Parathyroid adenoma (tissue), 2 donors: ENCODE measurements at regions not wholly inside any gene's neighbourhood (a gene's known extent, or its start where the extent isn't known, plus 50 kb on each side); places are given as distances from the start of the nearest gene placed in this dataset.
"Not testable (repeated sequence)": the region's sequence is repeated elsewhere in the genome, so short reads cannot be mapped to it uniquely, and the experiment has no call there.

Experiments
- H2AFZ ChIP-seq: fragments of 300-600 bp; sonication (generic); one replicate; pipeline ENCODE4 v1.7.0; 2017; ENCODE audit warnings: antibody characterized with exemption, mild to moderate bottlenecking
- H3K27ac ChIP-seq: fragments of 300-600 bp; sonication (generic); one replicate; pipeline ENCODE4 v1.7.0; 2017
- H3K27me3 ChIP-seq: fragments of 300-600 bp; sonication (generic); one replicate; pipeline ENCODE4 v1.7.0; 2017; ENCODE audit warnings: low read length; ENCODE audit not compliant: control insufficient read depth, insufficient read depth
- H3K36me3 ChIP-seq: fragments of 300-600 bp; sonication (generic); one replicate; pipeline ENCODE4 v1.7.0; 2017; ENCODE audit warnings: low read length; ENCODE audit not compliant: control insufficient read depth, insufficient read depth
- H3K4me1 ChIP-seq: fragments of 300-600 bp; sonication (generic); one replicate; pipeline ENCODE4 v1.7.0; 2017; ENCODE audit warnings: control low read depth
- H3K4me2 ChIP-seq: fragments of 300-600 bp; sonication (generic); one replicate; pipeline ENCODE4 v1.7.0; 2017; ENCODE audit warnings: low read length
- H3K4me3 ChIP-seq: fragments of 300-600 bp; sonication (generic); one replicate; pipeline ENCODE4 v1.7.0; 2017; ENCODE audit warnings: low read depth, low read length
- H3K79me2 ChIP-seq: fragments of 300-600 bp; sonication (generic); one replicate; pipeline ENCODE4 v1.7.0; 2017; ENCODE audit warnings: control low read depth
- H3K9ac ChIP-seq: fragments of 300-600 bp; sonication (generic); one replicate; pipeline ENCODE4 v1.7.0; 2017; ENCODE audit warnings: mild to moderate bottlenecking
- H3K9me3 ChIP-seq: fragments of 300-600 bp; sonication (generic); one replicate; pipeline ENCODE4 v1.7.0; 2017; ENCODE audit warnings: low read length; ENCODE audit not compliant: control insufficient read depth
- CTCF ChIP-seq: fragments of 300-600 bp; sonication (generic); IDR thresholded peaks from one replicate; pipeline ENCODE4 v1.7.0; 2017; ENCODE audit warnings: antibody characterized with exemption, mild to moderate bottlenecking
- donor health status: primary hyperparathyroidism.

- no peaks in the 10 kb centered on the region for H3K27me3 ChIP-seq
- no peaks in the 10 kb centered on the region for H3K79me2 ChIP-seq
- no peak overlapping the region for H3K4me3 ChIP-seq
- H2AFZ ChIP-seq = no peak overlapping the region
- H3K27ac ChIP-seq = no peak overlapping the region
- no peak overlapping the region for H3K4me2 ChIP-seq
- no peaks in the 10 kb centered on the region for H3K9me3 ChIP-seq
- no peak for TF ChIP-seq CTCF
- no peaks in the 10 kb centered on the region for H3K4me1 ChIP-seq
- H3K9ac ChIP-seq = no peak overlapping the region
- H3K36me3 ChIP-seq = no peaks in the 10 kb centered on the region
Measured at GRCh38 chr5:85605381-85605780, 1012.4 kb upstream of the COX7C start.

GRCh38 chr5:85614489-85614888, 1003.3 kb upstream of the COX7C start:
- TF ChIP-seq CTCF = no peak
- Histone ChIP-seq H3K4me1 (no peaks in the 10 kb centered on the region), H3K9me3 (no peaks in the 10 kb centered on the region), H3K9ac (no peak overlapping the region), H3K27ac (no peak overlapping the region), H3K79me2 (no peaks in the 10 kb centered on the region), H2AFZ (no peak overlapping the region), H3K4me2 (no peak overlapping the region), H3K4me3 (no peak overlapping the region), H3K36me3 (no peaks in the 10 kb centered on the region), H3K27me3 (no peaks in the 10 kb centered on the region)

GRCh38 chr5:85621668-85622067, 996.1 kb upstream of the COX7C start:
- Histone ChIP-seq H3K27ac (no peak overlapping the region), H2AFZ (no peak overlapping the region), H3K4me3 (no peak overlapping the region), H3K79me2 (no peaks in the 10 kb centered on the region), H3K27me3 (no peaks in the 10 kb centered on the region), H3K9ac (no peak overlapping the region), H3K4me1 (no peaks in the 10 kb centered on the region), H3K9me3 (no peaks in the 10 kb centered on the region), H3K36me3 (no peaks in the 10 kb centered on the region), H3K4me2 (no peak overlapping the region)
- TF ChIP-seq CTCF = no peak

- H3K36me3 ChIP-seq = no peaks in the 10 kb centered on the region
- H3K79me2 ChIP-seq = no peaks in the 10 kb centered on the region
- no peaks in the 10 kb centered on the region for H3K27me3 ChIP-seq
- no peak overlapping the region for H3K4me3 ChIP-seq
- TF ChIP-seq CTCF = no peak
- H3K4me1 ChIP-seq = no peaks in the 10 kb centered on the region
- no peak overlapping the region for H2AFZ ChIP-seq
- no peak overlapping the region for H3K4me2 ChIP-seq
- no peak overlapping the region for H3K27ac ChIP-seq
- H3K9me3 ChIP-seq = no peaks in the 10 kb centered on the region
- H3K9ac ChIP-seq = no peak overlapping the region
Measured at GRCh38 chr5:85628153-85628552, 989.6 kb upstream of the COX7C start.

- H3K4me3 ChIP-seq, H3K27ac ChIP-seq: not testable (repeated sequence)
Measured at GRCh38 chr5:85638495-85639125, 979.1 kb upstream of the COX7C start.

More at GRCh38 chr5:85638495-85639125, 979.1 kb upstream of the COX7C start:
- H3K27me3 ChIP-seq, H3K9me3 ChIP-seq, H2AFZ ChIP-seq, H3K79me2 ChIP-seq, H3K4me1 ChIP-seq, H3K9ac ChIP-seq, H3K36me3 ChIP-seq, H3K4me2 ChIP-seq: not testable (repeated sequence)
